HEK293 (cell line): ENCODE measurements at regions not wholly inside any gene's neighbourhood (a gene's known extent, or its start where the extent isn't known, plus 50 kb on each side); places are given as distances from the start of the nearest gene placed in this dataset.

Source experiments
- CTCF ChIA-PET: fragments of 350-600 bp; formaldehyde crosslinking; extraction: SDS; loops from one replicate; lab custom pipeline; 2021; ENCODE audit warnings: antibody characterized with exemption; lab: Yijun Ruan, JAX
- POLR2A ChIA-PET: fragments of 300-600 bp; formaldehyde crosslinking; extraction: SDS; loops from one replicate; lab custom pipeline; 2020; ENCODE audit warnings: antibody characterized with exemption, inconsistent platforms; lab: Yijun Ruan, JAX
- H3K27ac ChIP-seq: fragments of 200-500 bp; sonication (Bioruptor generic); 2 replicates; pipeline ENCODE4 v1.5.1; 2014; ENCODE audit warnings: low read depth, low read length, control low read depth, inconsistent platforms; ENCODE audit errors: extremely low read depth
- H3K36me3 ChIP-seq, 2 experiments: fragments of 200-500 bp in 1 of 2; sonication (Bioruptor generic) in 1 of 2; 1 replicate in 1 of 2; 2 replicates in 1 of 2; pipeline ENCODE4 v1.5.1; 2014 to 2017; ENCODE audit warnings: inconsistent platforms in 2 of 2, low read length in 2 of 2; ENCODE audit not compliant: control insufficient read depth in 2 of 2, insufficient read depth in 1 of 2
- H3K4me1 ChIP-seq: fragments of 200-500 bp; sonication (Bioruptor generic); 2 replicates; pipeline ENCODE4 v1.5.1; 2014; ENCODE audit warnings: mild to moderate bottlenecking, low read length, inconsistent platforms; ENCODE audit not compliant: control insufficient read depth, insufficient read depth
- H3K4me3 ChIP-seq: 2 replicates; pipeline ENCODE4 v1.5.1; 2011; ENCODE audit warnings: low read depth, mild to moderate bottlenecking, control low read depth, low read length, moderate library complexity
- H3K9me3 ChIP-seq: fragments of 200-500 bp; sonication (Bioruptor generic); 2 replicates; pipeline ENCODE4 v1.5.1; 2014; ENCODE audit warnings: low read depth, low read length, inconsistent platforms; ENCODE audit not compliant: control insufficient read depth, insufficient read depth
- BCL11A ChIP-seq: fragments of 450-650 bp; formaldehyde crosslinking; IDR thresholded peaks from 2 replicates; pipeline ENCODE4 v1.5.1; 2016; ENCODE audit warnings: low read depth, missing biosample characterization, missing genetic modification characterization
- HOXC10 ChIP-seq: sonication (generic); formaldehyde crosslinking; IDR thresholded peaks from 2 replicates; pipeline ENCODE4 v1.8.1; 2023; ENCODE audit warnings: mild to moderate bottlenecking, missing genetic modification reagents
- KLF1 ChIP-seq: fragments of 450-650 bp; formaldehyde crosslinking; IDR thresholded peaks from 2 replicates; pipeline ENCODE4 v1.5.1; 2016; ENCODE audit warnings: missing biosample characterization, missing genetic modification characterization
- KLF16 ChIP-seq: fragments of 450-650 bp; formaldehyde crosslinking; IDR thresholded peaks from 2 replicates; pipeline ENCODE4 v1.5.1; 2017; ENCODE audit warnings: missing biosample characterization, missing genetic modification characterization
- ZFP69B ChIP-seq: fragments of 450-650 bp; formaldehyde crosslinking; IDR thresholded peaks from 2 replicates; pipeline ENCODE4 v1.5.1; 2016; ENCODE audit warnings: missing biosample characterization, missing genetic modification characterization
- ZIC2 ChIP-seq: fragments of 450-650 bp; formaldehyde crosslinking; IDR thresholded peaks from 2 replicates; pipeline ENCODE4 v1.5.1; 2016; ENCODE audit warnings: missing biosample characterization, missing genetic modification characterization
- ZNF132 ChIP-seq: fragments of 450-650 bp; formaldehyde crosslinking; IDR thresholded peaks from 2 replicates; pipeline ENCODE4 v1.5.1; 2017; ENCODE audit warnings: missing biosample characterization, missing genetic modification characterization, borderline replicate concordance
- ZNF169 ChIP-seq: fragments of 450-650 bp; formaldehyde crosslinking; IDR thresholded peaks from 2 replicates; pipeline ENCODE4 v1.5.1; 2016; ENCODE audit warnings: missing biosample characterization, missing genetic modification characterization
- ZNF19 ChIP-seq: fragments of 450-650 bp; formaldehyde crosslinking; IDR thresholded peaks from 2 replicates; pipeline ENCODE4; 2016; ENCODE audit warnings: missing biosample characterization, missing genetic modification characterization, low read depth
- ZNF2 ChIP-seq: fragments of 450-650 bp; formaldehyde crosslinking; IDR thresholded peaks from 2 replicates; pipeline ENCODE4 v1.5.1; 2016; ENCODE audit warnings: missing biosample characterization, missing genetic modification characterization
- ZNF292 ChIP-seq: fragments of 450-650 bp; formaldehyde crosslinking; IDR thresholded peaks from 2 replicates; pipeline ENCODE4 v1.5.1; 2016; ENCODE audit warnings: low read depth, missing biosample characterization, missing genetic modification characterization, borderline replicate concordance
- ZNF366 ChIP-seq: fragments of 450-650 bp; formaldehyde crosslinking; conservative IDR thresholded peaks from 2 replicates; pipeline ENCODE4 v1.5.1; 2016; ENCODE audit warnings: missing biosample characterization, missing genetic modification characterization
- ZNF548 ChIP-seq: fragments of 450-650 bp; formaldehyde crosslinking; IDR thresholded peaks from 2 replicates; pipeline ENCODE4 v1.5.1; 2016; ENCODE audit warnings: missing biosample characterization, missing genetic modification characterization
- ZNF555 ChIP-seq: fragments of 450-650 bp; formaldehyde crosslinking; conservative IDR thresholded peaks from 2 replicates; pipeline ENCODE4 v1.5.1; 2017; ENCODE audit warnings: missing biosample characterization, mild to moderate bottlenecking, missing genetic modification characterization, inconsistent platforms
- ZNF600 ChIP-seq: fragments of 450-650 bp; formaldehyde crosslinking; IDR thresholded peaks from 2 replicates; pipeline ENCODE4 v1.5.1; 2016; ENCODE audit warnings: missing biosample characterization, missing genetic modification characterization
- ZNF791 ChIP-seq: fragments of 450-650 bp; formaldehyde crosslinking; IDR thresholded peaks from 2 replicates; pipeline ENCODE4 v1.5.1; 2016; ENCODE audit warnings: missing biosample characterization, missing genetic modification characterization
- ZXDB ChIP-seq: fragments of 450-650 bp; formaldehyde crosslinking; IDR thresholded peaks from 2 replicates; pipeline ENCODE4 v1.5.1; 2016; ENCODE audit warnings: missing biosample characterization, missing genetic modification characterization
- TF ChIP-seq, protein P1 (sequence below): fragments of 450-650 bp; formaldehyde crosslinking; IDR thresholded peaks from 2 replicates; pipeline ENCODE4 v1.5.1; 2016; ENCODE audit warnings: missing biosample characterization, missing genetic modification characterization
- TF ChIP-seq, protein P2 (sequence below): fragments of 450-650 bp; formaldehyde crosslinking; IDR thresholded peaks from 2 replicates; pipeline ENCODE4 v1.5.1; 2017; ENCODE audit warnings: missing biosample characterization, missing genetic modification characterization
- TF ChIP-seq, protein P3 (sequence below): fragments of 450-650 bp; formaldehyde crosslinking; IDR thresholded peaks from 2 replicates; pipeline ENCODE4 v1.5.1; 2016; ENCODE audit warnings: missing biosample characterization, missing genetic modification characterization

DNA sequence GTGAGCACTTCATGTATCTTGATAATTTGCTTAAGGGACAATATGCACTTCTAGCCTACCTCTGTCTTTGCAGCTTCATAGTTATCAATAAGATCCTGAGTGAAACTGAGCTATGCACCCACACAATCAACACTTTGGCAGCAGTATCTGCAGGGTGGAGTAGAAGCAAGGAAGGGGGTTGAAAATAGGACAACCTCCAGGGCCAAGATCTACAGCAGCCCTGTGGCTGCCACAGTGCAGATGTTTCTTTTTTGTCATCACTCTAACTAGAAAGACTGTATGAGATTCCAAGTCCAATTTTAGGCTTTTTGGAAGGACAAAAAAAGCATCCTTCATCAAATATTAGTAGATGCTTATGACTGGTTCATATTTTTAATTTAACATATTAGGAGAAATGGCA is 336.1 kb upstream of the CITED2 start:
- no peaks in the 10 kb centered on the region for H3K9me3 ChIP-seq
- peaks cover 6% of the 10 kb centered on the region; the same call in 1 of the 2 replicates for H3K4me1 ChIP-seq
- H3K36me3 ChIP-seq = no peaks in the 10 kb centered on the region
- ChIA-PET CTCF (interaction anchor here (0.6 kb wide), 1 partner anchor 337 kb away, joined by 3 read pairs; no protein-coding TSS in a partner anchor), POLR2A (no interaction called here)
- no peak overlapping the region for H3K4me3 ChIP-seq
- TF ChIP-seq, protein P1, sequence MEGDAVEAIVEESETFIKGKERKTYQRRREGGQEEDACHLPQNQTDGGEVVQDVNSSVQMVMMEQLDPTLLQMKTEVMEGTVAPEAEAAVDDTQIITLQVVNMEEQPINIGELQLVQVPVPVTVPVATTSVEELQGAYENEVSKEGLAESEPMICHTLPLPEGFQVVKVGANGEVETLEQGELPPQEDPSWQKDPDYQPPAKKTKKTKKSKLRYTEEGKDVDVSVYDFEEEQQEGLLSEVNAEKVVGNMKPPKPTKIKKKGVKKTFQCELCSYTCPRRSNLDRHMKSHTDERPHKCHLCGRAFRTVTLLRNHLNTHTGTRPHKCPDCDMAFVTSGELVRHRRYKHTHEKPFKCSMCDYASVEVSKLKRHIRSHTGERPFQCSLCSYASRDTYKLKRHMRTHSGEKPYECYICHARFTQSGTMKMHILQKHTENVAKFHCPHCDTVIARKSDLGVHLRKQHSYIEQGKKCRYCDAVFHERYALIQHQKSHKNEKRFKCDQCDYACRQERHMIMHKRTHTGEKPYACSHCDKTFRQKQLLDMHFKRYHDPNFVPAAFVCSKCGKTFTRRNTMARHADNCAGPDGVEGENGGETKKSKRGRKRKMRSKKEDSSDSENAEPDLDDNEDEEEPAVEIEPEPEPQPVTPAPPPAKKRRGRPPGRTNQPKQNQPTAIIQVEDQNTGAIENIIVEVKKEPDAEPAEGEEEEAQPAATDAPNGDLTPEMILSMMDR (tag by site-specific recombination) = no peak
- TF ChIP-seq ZFP69B (tag by site-specific recombination) = no peak
- no peak for TF ChIP-seq ZIC2 (tag by site-specific recombination)
- TF ChIP-seq ZNF2 (tag by site-specific recombination) = no peak
- no peak for TF ChIP-seq HOXC10 (CRISPR knock-in tag)
- TF ChIP-seq KLF1 = no peak
- no peak for TF ChIP-seq ZNF555 (tag by site-specific recombination)
- no peak for TF ChIP-seq ZNF169
- no peak for TF ChIP-seq ZNF19 (tag by site-specific recombination)
- TF ChIP-seq ZNF366 (tag by site-specific recombination) = no peak
- TF ChIP-seq BCL11A (tag by site-specific recombination) = no peak
- TF ChIP-seq, protein P2, sequence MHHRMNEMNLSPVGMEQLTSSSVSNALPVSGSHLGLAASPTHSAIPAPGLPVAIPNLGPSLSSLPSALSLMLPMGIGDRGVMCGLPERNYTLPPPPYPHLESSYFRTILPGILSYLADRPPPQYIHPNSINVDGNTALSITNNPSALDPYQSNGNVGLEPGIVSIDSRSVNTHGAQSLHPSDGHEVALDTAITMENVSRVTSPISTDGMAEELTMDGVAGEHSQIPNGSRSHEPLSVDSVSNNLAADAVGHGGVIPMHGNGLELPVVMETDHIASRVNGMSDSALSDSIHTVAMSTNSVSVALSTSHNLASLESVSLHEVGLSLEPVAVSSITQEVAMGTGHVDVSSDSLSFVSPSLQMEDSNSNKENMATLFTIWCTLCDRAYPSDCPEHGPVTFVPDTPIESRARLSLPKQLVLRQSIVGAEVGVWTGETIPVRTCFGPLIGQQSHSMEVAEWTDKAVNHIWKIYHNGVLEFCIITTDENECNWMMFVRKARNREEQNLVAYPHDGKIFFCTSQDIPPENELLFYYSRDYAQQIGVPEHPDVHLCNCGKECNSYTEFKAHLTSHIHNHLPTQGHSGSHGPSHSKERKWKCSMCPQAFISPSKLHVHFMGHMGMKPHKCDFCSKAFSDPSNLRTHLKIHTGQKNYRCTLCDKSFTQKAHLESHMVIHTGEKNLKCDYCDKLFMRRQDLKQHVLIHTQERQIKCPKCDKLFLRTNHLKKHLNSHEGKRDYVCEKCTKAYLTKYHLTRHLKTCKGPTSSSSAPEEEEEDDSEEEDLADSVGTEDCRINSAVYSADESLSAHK = no peak
- TF ChIP-seq ZNF548 (tag by site-specific recombination) = no peak
- no peak for TF ChIP-seq KLF16 (tag by site-specific recombination)
- no peak for TF ChIP-seq ZNF292 (tag by site-specific recombination)
- no peak overlapping the region for H3K27ac ChIP-seq

DNA sequence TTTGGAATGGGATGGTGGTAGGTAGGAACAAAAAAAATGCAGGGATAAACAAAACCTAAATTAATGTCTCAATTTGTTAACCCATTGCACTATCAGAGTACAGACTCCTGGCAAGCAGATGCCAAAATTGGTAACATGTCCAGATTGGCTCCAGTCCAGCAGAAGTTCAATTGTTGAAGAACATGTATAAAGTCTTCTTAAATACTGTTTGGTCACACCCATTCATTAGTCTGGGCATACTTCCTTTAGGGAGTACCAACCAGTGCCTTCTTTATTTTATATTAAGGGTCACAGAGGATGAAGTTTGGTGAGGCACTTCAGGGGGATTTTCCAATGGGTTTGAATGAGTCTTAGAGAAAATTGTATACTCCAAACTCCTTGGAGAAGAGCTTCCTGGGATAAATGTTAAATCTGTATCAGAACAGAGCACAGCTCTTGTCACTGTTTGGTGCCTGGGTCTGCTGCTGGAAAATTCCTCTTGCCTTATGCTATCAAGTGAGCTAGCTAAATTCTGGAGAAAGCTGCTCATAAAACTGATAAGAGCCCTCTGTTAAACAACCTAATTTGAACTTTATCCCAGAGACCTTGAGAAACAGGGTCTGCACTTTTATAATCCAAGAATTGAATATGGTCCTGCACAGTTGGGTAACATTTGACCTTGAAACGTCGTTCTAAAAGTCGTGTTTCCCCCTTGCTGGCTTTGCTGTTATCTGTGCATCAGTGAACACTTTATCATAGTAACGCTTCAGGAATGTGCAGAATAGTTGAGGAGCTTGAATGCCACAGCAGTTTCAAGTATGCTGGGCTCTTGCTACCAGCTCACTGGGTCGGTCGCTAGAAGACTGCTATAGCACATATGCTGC is 334.1 kb upstream of the CITED2 start:
- Histone ChIP-seq H3K4me3 (no peak overlapping the region), H3K9me3 (no peaks in the 10 kb centered on the region), H3K36me3 (no peaks in the 10 kb centered on the region), H3K4me1 (peaks cover 6% of the 10 kb centered on the region; the same call in 1 of the 2 replicates), H3K27ac (no peak overlapping the region)
- ChIA-PET POLR2A (interaction anchor here (0.5 to 3.5 kb wide), 8 partner anchors 120 to 901 kb away, joined by 3 to 49 read pairs (median 3); partner anchors contain the start of gene CITED2), CTCF (interaction anchor here (0.6 to 1.9 kb wide), 3 partner anchors 14 to 1358 kb away, joined by 3 to 8 read pairs (median 5); no protein-coding TSS in a partner anchor)
- TF ChIP-seq ZXDB (tag by site-specific recombination) (0 out of 2 replicates have a peak, but pooled peaks have one; percentile 34), ZNF132 (tag by site-specific recombination) (no peak), ZNF791 (no peak), ZNF19 (tag by site-specific recombination) (0 out of 2 replicates have a peak, but pooled peaks have one; percentile 41), ZNF600 (tag by site-specific recombination) (0 out of 2 replicates have a peak, but pooled peaks have one; percentile 17)
- TF ChIP-seq, protein P2 = peak; percentile 100
- TF ChIP-seq, protein P3, sequence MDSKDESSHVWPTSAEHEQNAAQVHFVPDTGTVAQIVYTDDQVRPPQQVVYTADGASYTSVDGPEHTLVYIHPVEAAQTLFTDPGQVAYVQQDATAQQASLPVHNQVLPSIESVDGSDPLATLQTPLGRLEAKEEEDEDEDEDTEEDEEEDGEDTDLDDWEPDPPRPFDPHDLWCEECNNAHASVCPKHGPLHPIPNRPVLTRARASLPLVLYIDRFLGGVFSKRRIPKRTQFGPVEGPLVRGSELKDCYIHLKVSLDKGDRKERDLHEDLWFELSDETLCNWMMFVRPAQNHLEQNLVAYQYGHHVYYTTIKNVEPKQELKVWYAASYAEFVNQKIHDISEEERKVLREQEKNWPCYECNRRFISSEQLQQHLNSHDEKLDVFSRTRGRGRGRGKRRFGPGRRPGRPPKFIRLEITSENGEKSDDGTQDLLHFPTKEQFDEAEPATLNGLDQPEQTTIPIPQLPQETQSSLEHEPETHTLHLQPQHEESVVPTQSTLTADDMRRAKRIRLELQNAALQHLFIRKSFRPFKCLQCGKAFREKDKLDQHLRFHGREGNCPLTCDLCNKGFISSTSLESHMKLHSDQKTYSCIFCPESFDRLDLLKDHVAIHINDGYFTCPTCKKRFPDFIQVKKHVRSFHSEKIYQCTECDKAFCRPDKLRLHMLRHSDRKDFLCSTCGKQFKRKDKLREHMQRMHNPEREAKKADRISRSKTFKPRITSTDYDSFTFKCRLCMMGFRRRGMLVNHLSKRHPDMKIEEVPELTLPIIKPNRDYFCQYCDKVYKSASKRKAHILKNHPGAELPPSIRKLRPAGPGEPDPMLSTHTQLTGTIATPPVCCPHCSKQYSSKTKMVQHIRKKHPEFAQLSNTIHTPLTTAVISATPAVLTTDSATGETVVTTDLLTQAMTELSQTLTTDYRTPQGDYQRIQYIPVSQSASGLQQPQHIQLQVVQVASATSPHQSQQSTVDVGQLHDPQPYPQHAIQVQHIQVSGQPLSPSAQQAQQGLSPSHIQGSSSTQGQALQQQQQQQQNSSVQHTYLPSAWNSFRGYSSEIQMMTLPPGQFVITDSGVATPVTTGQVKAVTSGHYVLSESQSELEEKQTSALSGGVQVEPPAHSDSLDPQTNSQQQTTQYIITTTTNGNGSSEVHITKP (tag by site-specific recombination) = peak; percentile 41; the same call in 1 of the 2 replicates
